ENCODE measurements at regions not wholly inside any gene's neighbourhood (a gene's known extent, or its start where the extent isn't known, plus 50 kb on each side); places are given as distances from the start of the nearest gene placed in this dataset.
"Not testable (repeated sequence)": the region's sequence is repeated elsewhere in the genome, so short reads cannot be mapped to it uniquely, and the experiment has no call there.

GRCh38 chr5:36505021-36505420 lies 101.4 kb upstream of the SLC1A3 start:
- Mint-ChIP-seq H3K27ac (no peak overlapping the region), H3K4me3 (no peak overlapping the region), H3K9me3 (peaks cover 6% of the 10 kb centered on the region; the same call in 1 of the 2 replicates), H3K36me3 (ENCODE audit: low read depth) (no peaks in the 10 kb centered on the region), H3K27me3 (ENCODE audit: insufficient read depth) (peaks cover 18% of the 10 kb centered on the region), H3K4me1 (ENCODE audit: low read depth) (peaks cover 36% of the 10 kb centered on the region)
- no peak for TF ChIP-seq CTCF (IDR thresholded peaks at IDR 0.05)
- DNase-seq, result no peak

- Mint-ChIP-seq H3K36me3 (ENCODE audit: low read depth) (no peaks in the 10 kb centered on the region), H3K27me3 (ENCODE audit: insufficient read depth) (peaks cover 33% of the 10 kb centered on the region), H3K9me3 (peaks cover 6% of the 10 kb centered on the region; the same call in 1 of the 2 replicates), H3K4me1 (ENCODE audit: low read depth) (peaks cover 26% of the 10 kb centered on the region), H3K4me3 (no peak overlapping the region), H3K27ac (no peak overlapping the region)
- TF ChIP-seq CTCF (IDR thresholded peaks at IDR 0.05), result peak; percentile 97
- peak; percentile 57 for DNase-seq
Measured at GRCh38 chr5:36507332-36507952, 99.0 kb upstream of the SLC1A3 start.

- peaks cover 17% of the 10 kb centered on the region for H3K4me1 Mint-ChIP-seq (ENCODE audit: low read depth)
- DNase-seq; H3K27ac Mint-ChIP-seq; H3K36me3 Mint-ChIP-seq (ENCODE audit: low read depth); H3K4me3 Mint-ChIP-seq; H3K9me3 Mint-ChIP-seq: not testable (repeated sequence)
- peaks cover 33% of the 10 kb centered on the region for H3K27me3 Mint-ChIP-seq (ENCODE audit: insufficient read depth)
Measured at GRCh38 chr5:36508331-36508730, 98.1 kb upstream of the SLC1A3 start.

GRCh38 chr5:36513647-36514046 lies 92.8 kb upstream of the SLC1A3 start:
- not testable (repeated sequence) for H3K4me1 Mint-ChIP-seq (ENCODE audit: low read depth)
- peaks cover 37% of the 10 kb centered on the region for H3K27me3 Mint-ChIP-seq (ENCODE audit: insufficient read depth)

GRCh38 chr5:36519881-36520280 lies 86.5 kb upstream of the SLC1A3 start:
- Mint-ChIP-seq H3K4me1 (ENCODE audit: low read depth) (no peaks in the 10 kb centered on the region), H3K4me3 (no peak overlapping the region), H3K36me3 (ENCODE audit: low read depth) (no peaks in the 10 kb centered on the region), H3K9me3 (no peaks in the 10 kb centered on the region), H3K27me3 (ENCODE audit: insufficient read depth) (peaks cover 27% of the 10 kb centered on the region), H3K27ac (no peak overlapping the region)
- no peak for DNase-seq
- no peak for TF ChIP-seq CTCF (IDR thresholded peaks at IDR 0.05)

More at GRCh38 chr5:36513647-36514046, 92.8 kb upstream of the SLC1A3 start:
- DNase-seq; H3K9me3 Mint-ChIP-seq; H3K4me3 Mint-ChIP-seq; H3K36me3 Mint-ChIP-seq (ENCODE audit: low read depth); H3K27ac Mint-ChIP-seq: not testable (repeated sequence)

- no peaks in the 10 kb centered on the region for H3K36me3 Mint-ChIP-seq (ENCODE audit: low read depth)
- H3K9me3 Mint-ChIP-seq, result no peaks in the 10 kb centered on the region
- peaks cover 26% of the 10 kb centered on the region for H3K27me3 Mint-ChIP-seq (ENCODE audit: insufficient read depth)
- no peaks in the 10 kb centered on the region for H3K4me1 Mint-ChIP-seq (ENCODE audit: low read depth)
- no peak for DNase-seq
- no peak for TF ChIP-seq CTCF (IDR thresholded peaks at IDR 0.05)
- no peak overlapping the region for H3K4me3 Mint-ChIP-seq
- no peak overlapping the region for H3K27ac Mint-ChIP-seq
Measured at GRCh38 chr5:36521219-36521618, 85.2 kb upstream of the SLC1A3 start.
